Mucosa of descending colon (tissue), 3 donors: ENCODE measurements at regions not wholly inside any gene's neighbourhood (a gene's known extent, or its start where the extent isn't known, plus 50 kb on each side); places are given as distances from the start of the nearest gene placed in this dataset.

Experiments
- ATAC-seq: fragments of 200-7000 bp; cut with Tn5 transposase; one replicate; pipeline ENCODE4 v1.9.1; 2020; ENCODE audit warnings: mild to moderate bottlenecking, moderate library complexity
- DNase-seq, 3 donors: peaks; one replicate each; pipeline ENCODE4 v3.0.0-alpha.2; 2020
- H3K36me3 ChIP-seq: fragments of 200-600 bp; one replicate; pipeline ENCODE4 v1.8.0; 2021; ENCODE audit warnings: low read depth, mild to moderate bottlenecking
- H3K4me1 ChIP-seq: fragments of 200-600 bp; one replicate; pipeline ENCODE4 v1.8.0; 2021; ENCODE audit warnings: low read depth, mild to moderate bottlenecking
- H3K4me3 ChIP-seq: fragments of 200-600 bp; one replicate; pipeline ENCODE4 v1.8.0; 2021; ENCODE audit warnings: mild to moderate bottlenecking
- H3K9me3 ChIP-seq: fragments of 200-600 bp; one replicate; pipeline ENCODE4 v1.8.0; 2021; ENCODE audit warnings: mild to moderate bottlenecking
- CTCF ChIP-seq: fragments of 200-600 bp; IDR thresholded peaks from one replicate; pipeline ENCODE4 v1.8.0; 2022; ENCODE audit warnings: antibody characterized with exemption, mild to moderate bottlenecking
- intact Hi-C, 2 donors: fragments of 100-400 bp; cut with DNase I in 1 of 2; cut with micrococcal nuclease in 1 of 2; formaldehyde crosslinking; loops; one replicate each; pipeline versions ENCODE4 v1.11.0 to v1.11.1; 2022; cut with DNase I, micrococcal nuclease
- donor health status: DM: no; HTN: no; CAD: no; lungs with moderate emphysema.
- donor health status: DM: no; HTN: no; CAD: no.
- donor health status: DM: no; HTN: yes; CAD: no.

GRCh38 chr1:232225336-232226131 lies 404.4 kb downstream of the SIPA1L2 start:
- TF ChIP-seq CTCF: no peak
- Histone ChIP-seq H3K4me3 (no peak overlapping the region), H3K36me3 (no peaks in the 10 kb centered on the region), H3K4me1 (no peaks in the 10 kb centered on the region), H3K9me3 (no peaks in the 10 kb centered on the region)
- ATAC-seq (no peak), DNase-seq (no peak)
- intact Hi-C loops: no loop called here

DNA sequence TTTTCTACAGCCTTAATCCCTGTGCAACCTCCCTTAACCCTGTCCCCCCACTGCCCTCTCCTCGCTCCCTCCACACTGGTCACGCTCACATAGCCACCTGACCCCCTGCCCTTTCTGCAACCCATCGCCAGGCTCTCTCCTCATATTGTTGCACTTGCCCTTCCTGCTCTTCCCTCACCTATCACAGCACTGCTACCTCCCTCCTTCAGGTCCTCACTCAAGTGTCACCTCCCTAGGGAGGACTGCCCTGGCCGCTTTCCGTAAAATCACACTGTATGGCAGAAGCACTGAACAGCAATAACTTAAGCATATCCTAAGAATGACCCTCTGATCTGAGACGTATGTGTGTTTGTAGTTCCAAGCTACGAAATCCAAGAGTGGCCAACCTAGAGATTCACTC lies 406.0 kb downstream of the SIPA1L2 start:
- TF ChIP-seq CTCF: no peak
- ATAC-seq: no peak
- no peak for DNase-seq
- Histone ChIP-seq H3K4me3 (no peak overlapping the region), H3K4me1 (no peaks in the 10 kb centered on the region), H3K36me3 (no peaks in the 10 kb centered on the region), H3K9me3 (no peaks in the 10 kb centered on the region)
- intact Hi-C loops: no loop called here

GRCh38 chr1:232223183-232223708 lies 406.7 kb downstream of the SIPA1L2 start:
- ATAC-seq (no peak), DNase-seq (no peak)
- no peaks in the 10 kb centered on the region for H3K36me3 ChIP-seq
- intact Hi-C loops: no loop called here
- no peak overlapping the region for H3K4me3 ChIP-seq
- H3K4me1 ChIP-seq: no peaks in the 10 kb centered on the region
- TF ChIP-seq CTCF: no peak
- H3K9me3 ChIP-seq: no peaks in the 10 kb centered on the region

DNA sequence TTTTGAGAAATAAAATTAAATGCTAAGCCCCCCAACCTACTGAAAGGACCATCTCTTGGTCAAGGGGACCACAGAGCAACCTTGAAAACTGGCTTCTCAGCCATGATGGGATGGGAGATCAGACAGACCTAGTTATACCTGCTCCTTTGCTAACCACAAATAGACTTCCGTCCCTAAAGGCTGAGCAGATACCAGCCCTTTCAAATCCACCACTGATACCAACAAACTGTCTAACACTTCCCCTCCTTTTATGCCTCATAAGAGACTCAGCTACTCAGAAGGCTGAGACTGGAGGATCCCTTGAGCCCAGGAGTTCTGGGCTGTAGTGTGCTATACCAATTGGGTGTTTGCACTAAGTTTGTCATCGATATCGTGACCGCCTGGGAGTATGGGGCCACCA lies 407.3 kb downstream of the SIPA1L2 start:
- Histone ChIP-seq H3K9me3 (no peaks in the 10 kb centered on the region), H3K4me3 (no peak overlapping the region), H3K4me1 (no peaks in the 10 kb centered on the region), H3K36me3 (no peaks in the 10 kb centered on the region)
- ATAC-seq (no peak), DNase-seq (no peak)
- TF ChIP-seq CTCF: no peak
- intact Hi-C loops: no loop called here

DNA sequence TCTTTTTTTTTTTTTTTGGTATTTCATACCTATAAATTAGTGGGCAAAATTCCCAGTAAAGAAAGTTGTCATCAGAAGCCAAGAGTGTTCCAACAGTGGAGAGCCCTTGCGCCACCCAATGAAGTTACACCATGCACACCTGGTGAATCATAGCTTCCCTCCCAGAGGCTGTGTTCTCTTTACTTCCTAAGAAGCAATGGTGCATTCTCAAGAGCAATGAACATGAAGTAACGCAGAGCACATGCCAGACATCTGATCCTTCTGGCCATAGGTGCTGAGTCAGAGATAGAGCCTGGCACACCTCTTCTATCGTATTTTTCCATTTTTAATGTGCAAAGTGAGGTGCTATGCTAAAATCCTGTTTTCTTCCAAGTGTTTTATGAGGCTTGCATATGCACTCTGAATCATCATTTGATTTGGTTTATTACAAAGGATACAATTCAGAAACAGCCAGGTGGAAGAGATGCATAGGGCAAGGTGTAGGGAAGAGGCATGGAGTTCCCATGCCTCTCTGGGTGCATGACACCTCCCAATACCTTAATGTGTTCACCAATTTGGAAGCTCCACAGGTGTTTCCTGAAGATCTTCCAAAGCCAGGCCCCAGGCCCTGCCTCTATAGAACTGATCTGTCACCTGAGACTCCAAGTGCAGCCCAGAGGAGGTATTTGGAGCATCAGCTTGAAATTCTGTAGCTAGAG lies 408.0 kb downstream of the SIPA1L2 start:
- H3K4me3 ChIP-seq: no peak overlapping the region
- no peak for DNase-seq
- no peaks in the 10 kb centered on the region for H3K9me3 ChIP-seq
- no peaks in the 10 kb centered on the region for H3K36me3 ChIP-seq
- TF ChIP-seq CTCF: no peak
- intact Hi-C loops: no loop called here
- peak; percentile 70 for ATAC-seq
- no peaks in the 10 kb centered on the region for H3K4me1 ChIP-seq
